ENCODE measurements at regions not wholly inside any gene's neighbourhood (a gene's known extent, or its start where the extent isn't known, plus 50 kb on each side); places are given as distances from the start of the nearest gene placed in this dataset.

- no peak for FAIRE-seq
- Histone ChIP-seq H4K8ac (ENCODE audit: extremely low read depth, insufficient read depth, low read length) (no peak overlapping the region), H3K4me1 (replicated peaks in 1 of 4; ENCODE audit: control insufficient read depth in 3 of 4, insufficient read depth in 4 of 4, low read length in 3 of 4) (no peaks in the 10 kb centered on the region), H2BK15ac (ENCODE audit: low read length) (no peak overlapping the region), H2BK20ac (ENCODE audit: low read length) (no peak overlapping the region), H3K9me3 (ENCODE audit: insufficient read depth in 2 of 2, low read depth in 1 of 2, low read length in 1 of 2) (peaks cover 3 to 5% of the 10 kb centered on the region in 2 experiments; a peak in 1 of 4 replicates), H2AFZ (ENCODE audit: low read length) (no peak overlapping the region), H2AK5ac (ENCODE audit: low read depth, low read length) (no peak overlapping the region), H3K36me3 (ENCODE audit: control insufficient read depth in 2 of 4, insufficient read depth in 4 of 4, low read length in 3 of 4) (no peaks in the 10 kb centered on the region), H3K9ac (replicated peaks in 1 of 4; ENCODE audit: extremely low read depth in 1 of 4, low read depth in 3 of 4, low read length in 3 of 4) (no peak overlapping the region), H4K5ac (ENCODE audit: insufficient read length, low read depth, low read length) (no peak overlapping the region), H3K18ac (ENCODE audit: extremely low read depth, low read length) (no peak overlapping the region), H2BK5ac (ENCODE audit: low read depth, low read length) (no peak overlapping the region), H3K27me3 (replicated peaks in 1 of 4; ENCODE audit: control insufficient read depth in 3 of 4, extremely low read depth in 1 of 4, insufficient read depth in 3 of 4, low read length in 3 of 4) (no peaks in the 10 kb centered on the region), H4K91ac (replicated peaks; ENCODE audit: insufficient read length, low read length) (no peak overlapping the region), H3K23ac (ENCODE audit: insufficient read length) (no peak overlapping the region), H3K56ac (replicated peaks; ENCODE audit: insufficient read length, low read depth, low read length) (no peak overlapping the region), H3K4me2 (ENCODE audit: insufficient read depth in 1 of 2, low read depth in 2 of 2, low read length in 2 of 2) (no peak overlapping the region), H3K4ac (replicated peaks; ENCODE audit: insufficient read length, low read depth, low read length) (no peak overlapping the region), H3K23me2 (ENCODE audit: low read depth, low read length) (no peaks in the 10 kb centered on the region), H2BK120ac (replicated peaks; ENCODE audit: low read depth, low read length) (no peak overlapping the region), H4K20me1 (replicated peaks in 1 of 2; ENCODE audit: control insufficient read depth in 1 of 2, insufficient read depth in 2 of 2, low read length in 2 of 2) (no peaks in the 10 kb centered on the region), H3K79me2 (ENCODE audit: control insufficient read depth in 1 of 2, insufficient read depth in 2 of 2, low read length in 2 of 2) (no peaks in the 10 kb centered on the region), H3K27ac (ENCODE audit: low read depth, low read length) (no peak overlapping the region), H3K79me1 (ENCODE audit: low read depth, low read length) (no peaks in the 10 kb centered on the region), H3K14ac (ENCODE audit: insufficient read length) (no peak overlapping the region), H3K4me3 (ENCODE audit: extremely low read depth in 1 of 4, insufficient read depth in 2 of 4, low read depth in 3 of 4, low read length in 4 of 4) (no peak overlapping the region), H2BK12ac (ENCODE audit: low read depth, low read length) (no peak overlapping the region)
- WGBS, 2 experiments (ENCODE audit: extremely low coverage in 1 of 2, insufficient coverage in 1 of 2, insufficient read length in 1 of 2, insufficient replicate concordance in 2 of 2, low coverage in 1 of 2, low lambda C conversion rate in 2 of 2, missing lambda C conversion rate in 1 of 2): 97% methylated on average over 9 of the region's 11 CpGs; no CpG with 5 or more reads in 1 of the 2 experiments
- POLR2A ChIA-PET (ENCODE audit: partially characterized antibody): no interaction called here
- no peak for TF ChIP-seq EGR1 (IDR thresholded peaks at IDR 0.05; ENCODE audit: borderline replicate concordance, low read depth, low read length)
- no peak for TF ChIP-seq BRCA1 (IDR thresholded peaks at IDR 0.05; ENCODE audit: low read depth, low read length)
- no peak for TF ChIP-seq GABPA (IDR thresholded peaks at IDR 0.05; ENCODE audit: borderline replicate concordance, insufficient read depth, low read length)
- DNase-seq (ENCODE audit: low read depth in 1 of 2, low spot score in 2 of 2): no peak
- CTCF ChIA-PET (ENCODE audit: partially characterized antibody): no interaction called here
Observed at GRCh38 chr13:68988176-68988575, 1119.5 kb upstream of the ATXN8OS start.

Measured in H1 (cell line).